PC-3 (cell line): ENCODE measurements at regions not wholly inside any gene's neighbourhood (a gene's known extent, or its start where the extent isn't known, plus 50 kb on each side); places are given as distances from the start of the nearest gene placed in this dataset.

ENCODE experiments used
- ATAC-seq: fragments of 200-7000 bp; cut with Tn5 transposase; 2 replicates; pipeline ENCODE4 v1.9.1; 2020; ENCODE audit warnings: mild to moderate bottlenecking, moderate library complexity
- BruUV-seq: library from RNA; stranded (reverse); fragments of 400-500 nt; replicated peaks from 2 replicates; lab custom pipeline; 2021; lab: Mats Ljungman, UMichigan
- CTCF ChIA-PET: fragments of 300-600 bp; sonication (Branson Sonifier 250); formaldehyde crosslinking; loops from one replicate; lab custom pipeline; 2022; ENCODE audit warnings: antibody characterized with exemption; lab: Charles Lee
- POLR2A ChIA-PET: fragments of 300-600 bp; sonication (Branson Sonifier 250); formaldehyde crosslinking; loops from one replicate; lab custom pipeline; 2022; ENCODE audit warnings: antibody characterized with exemption; ENCODE audit not compliant: unreplicated experiment; lab: Charles Lee
- DNase-seq: peaks from one replicate; pipeline ENCODE4 v3.0.0-alpha.2; 2015
- H2AFZ ChIP-seq: fragments of 300-600 bp; sonication (generic); 2 replicates; pipeline ENCODE4 v1.6.0; 2016; ENCODE audit warnings: antibody characterized with exemption, low read length
- H3F3A ChIP-seq: fragments of 300-600 bp; sonication (generic); one replicate; pipeline ENCODE4 v1.6.0; 2017; ENCODE audit warnings: antibody characterized with exemption, low read length, control low read depth, mild to moderate bottlenecking; ENCODE audit not compliant: unreplicated experiment
- H3K27ac ChIP-seq: fragments of 300-600 bp; sonication (generic); 2 replicates; pipeline ENCODE4 v1.5.1; 2016; ENCODE audit warnings: mild to moderate bottlenecking, low read length
- H3K27me3 ChIP-seq: fragments of 300-600 bp; sonication (generic); 2 replicates; pipeline ENCODE4 v1.6.1; 2016; ENCODE audit warnings: low read length, mixed read lengths
- H3K36me3 ChIP-seq: fragments of 300-600 bp; sonication (generic); 2 replicates; pipeline ENCODE4 v1.6.1; 2016; ENCODE audit warnings: low read depth, mixed run types, low read length, mixed read lengths
- H3K4me1 ChIP-seq: fragments of 300-600 bp; sonication (generic); 2 replicates; pipeline ENCODE4 v1.5.1; 2016; ENCODE audit warnings: low read length; ENCODE audit not compliant: insufficient read depth
- H3K4me2 ChIP-seq: fragments of 300-600 bp; sonication (generic); 2 replicates; pipeline ENCODE4 v1.6.0; 2016; ENCODE audit warnings: low read length
- H3K4me3 ChIP-seq: fragments of 300-600 bp; sonication (generic); 2 replicates; pipeline ENCODE4 v1.5.1; 2016; ENCODE audit warnings: mild to moderate bottlenecking, low read length, mixed read lengths
- H3K79me2 ChIP-seq: fragments of 300-600 bp; sonication (generic); 2 replicates; pipeline ENCODE4 v1.6.1; 2017; ENCODE audit warnings: low read length, mixed read lengths
- H3K9ac ChIP-seq: fragments of 300-600 bp; sonication (generic); 2 replicates; pipeline ENCODE4 v1.6.0; 2016; ENCODE audit warnings: mild to moderate bottlenecking, low read length
- H3K9me2 ChIP-seq: fragments of 300-600 bp; sonication (generic); replicated peaks from 2 replicates; pipeline ENCODE4 v1.6.1; 2016; ENCODE audit warnings: mixed run types, low read length, mixed read lengths
- H3K9me3 ChIP-seq: fragments of 300-600 bp; sonication (generic); 2 replicates; pipeline ENCODE4 v1.6.1; 2016; ENCODE audit warnings: low read length, mixed read lengths
- H4K20me1 ChIP-seq: fragments of 300-600 bp; sonication (generic); 2 replicates; pipeline ENCODE4 v1.6.1; 2016; ENCODE audit warnings: low read length, mixed read lengths
- CTCF ChIP-seq: fragments of 300-600 bp; sonication (generic); conservative IDR thresholded peaks from 2 replicates; pipeline ENCODE4 v1.5.1; 2017; ENCODE audit warnings: antibody characterized with exemption, low read depth, mild to moderate bottlenecking, low read length
- EZH2 ChIP-seq: fragments of 300-600 bp; sonication (generic); IDR thresholded peaks from one replicate; pipeline ENCODE4 v1.6.1; 2017; ENCODE audit warnings: antibody characterized with exemption, mild to moderate bottlenecking, low read length; ENCODE audit not compliant: unreplicated experiment
- EZH2phosphoT487 ChIP-seq: fragments of 300-600 bp; sonication (generic); IDR thresholded peaks from 2 replicates; pipeline ENCODE4 v1.6.1; 2018; ENCODE audit warnings: mild to moderate bottlenecking, antibody characterized with exemption, low read length, borderline replicate concordance
- intact Hi-C: fragments of 100-400 bp; cut with micrococcal nuclease; formaldehyde crosslinking; loops from 2 replicates; pipeline ENCODE4 v1.9.0; 2023

GRCh38 chr22:22343581-22344296, 99.2 kb downstream of the VPREB1 start:
- ATAC-seq (no peak), DNase-seq (no peak)
- TF ChIP-seq EZH2phosphoT487 (no peak), EZH2 (no peak), CTCF (no peak)
- BruUV-seq = no TSS peak
- Histone ChIP-seq H3K4me2 (no peak overlapping the region), H3K27ac (no peak overlapping the region), H3K9me2 (no peaks in the 10 kb centered on the region), H3K4me1 (no peaks in the 10 kb centered on the region), H3K9me3 (no peaks in the 10 kb centered on the region), H3K79me2 (no peaks in the 10 kb centered on the region), H4K20me1 (no peaks in the 10 kb centered on the region), H2AFZ (no peak overlapping the region), H3K27me3 (peaks cover 5% of the 10 kb centered on the region; the same call in 1 of the 2 replicates), H3F3A (no peaks in the 10 kb centered on the region), H3K4me3 (no peak overlapping the region), H3K36me3 (no peaks in the 10 kb centered on the region), H3K9ac (no peak overlapping the region)
- ChIA-PET POLR2A (no interaction called here), CTCF (no interaction called here)
- intact Hi-C loops = no loop called here

GRCh38 chr22:22344430-22344829, 99.8 kb downstream of the VPREB1 start:
- ChIA-PET POLR2A (no interaction called here), CTCF (no interaction called here)
- Histone ChIP-seq H3K9ac (no peak overlapping the region), H4K20me1 (no peaks in the 10 kb centered on the region), H3K4me3 (no peak overlapping the region), H3K9me2 (no peaks in the 10 kb centered on the region), H3K4me2 (no peak overlapping the region), H3F3A (no peaks in the 10 kb centered on the region), H2AFZ (no peak overlapping the region), H3K9me3 (no peaks in the 10 kb centered on the region), H3K27me3 (peaks cover 4% of the 10 kb centered on the region; the same call in 1 of the 2 replicates), H3K27ac (no peak overlapping the region), H3K4me1 (no peaks in the 10 kb centered on the region), H3K36me3 (no peaks in the 10 kb centered on the region), H3K79me2 (no peaks in the 10 kb centered on the region)
- ATAC-seq (no peak), DNase-seq (no peak)
- intact Hi-C loops = no loop called here
- BruUV-seq = no TSS peak
- TF ChIP-seq EZH2 (no peak), EZH2phosphoT487 (no peak), CTCF (no peak)

GRCh38 chr22:22345781-22346180, 101.2 kb downstream of the VPREB1 start:
- TF ChIP-seq EZH2phosphoT487 = no peak
- TF ChIP-seq CTCF = no peak
- no peak for TF ChIP-seq EZH2
- Histone ChIP-seq H3K27ac (no peak overlapping the region), H3K9me3 (no peaks in the 10 kb centered on the region), H2AFZ (no peak overlapping the region), H3K4me2 (no peak overlapping the region), H3K79me2 (no peaks in the 10 kb centered on the region), H3F3A (no peaks in the 10 kb centered on the region), H3K36me3 (no peaks in the 10 kb centered on the region), H3K27me3 (peaks cover 4% of the 10 kb centered on the region; the same call in 1 of the 2 replicates), H3K4me3 (no peak overlapping the region), H3K9me2 (no peaks in the 10 kb centered on the region), H4K20me1 (no peaks in the 10 kb centered on the region), H3K9ac (no peak overlapping the region), H3K4me1 (no peaks in the 10 kb centered on the region)
- CTCF ChIA-PET = no interaction called here
- POLR2A ChIA-PET = no interaction called here
- intact Hi-C loops = no loop called here
- ATAC-seq (no peak), DNase-seq (no peak)
- BruUV-seq = no TSS peak
